Activated naive CD8-positive, alpha-beta T cell treated with anti-CD3 and anti-CD28 coated beads, Interleukin-2, amount 10 ng/mL, durations not matched to agents 7 days and 5 days (primary cell): ENCODE measurements at regions not wholly inside any gene's neighbourhood (a gene's known extent, or its start where the extent isn't known, plus 50 kb on each side); places are given as distances from the start of the nearest gene placed in this dataset.

Source experiments
- ATAC-seq: fragments of 150-1000 bp; cut with Tn5 transposase; one replicate; pipeline ENCODE4 v1.10.0; 2021; ENCODE audit warnings: low read depth, moderate library complexity
- POLR2A ChIA-PET: fragments of 350-600 bp; sonication (Branson Sonifier 250); formaldehyde crosslinking; loops from one replicate; lab custom pipeline; 2021; ENCODE audit warnings: antibody characterized with exemption; lab: Charles Lee
- DNase-seq: peaks from one replicate; pipeline ENCODE4 v3.0.0; 2021
- H3K27ac Mint-ChIP-seq: one replicate; pipeline ENCODE4 v1.8.0; 2022; ENCODE audit warnings: mild to moderate bottlenecking, mixed read lengths
- H3K27me3 Mint-ChIP-seq: one replicate; pipeline ENCODE4 v1.8.0; 2022; ENCODE audit warnings: mild to moderate bottlenecking, moderate library complexity, mixed read lengths
- H3K36me3 Mint-ChIP-seq: one replicate; pipeline ENCODE4 v1.8.0; 2021; ENCODE audit warnings: mild to moderate bottlenecking, mixed read lengths
- H3K4me1 Mint-ChIP-seq: one replicate; pipeline ENCODE4 v1.8.0; 2021; ENCODE audit warnings: mixed read lengths
- H3K4me3 Mint-ChIP-seq: one replicate; pipeline ENCODE4 v1.8.0; 2022; ENCODE audit warnings: mild to moderate bottlenecking, moderate library complexity, mixed read lengths
- H3K9me3 Mint-ChIP-seq: one replicate; pipeline ENCODE4 v1.8.0; 2021; ENCODE audit warnings: mixed read lengths

- POLR2A ChIA-PET, result no interaction called here
- no peaks in the 10 kb centered on the region for H3K27me3 Mint-ChIP-seq
- H3K9me3 Mint-ChIP-seq, result peaks cover 1% of the 10 kb centered on the region
- no peak overlapping the region for H3K4me3 Mint-ChIP-seq
- H3K27ac Mint-ChIP-seq, result no peak overlapping the region
- no peak for DNase-seq
- H3K36me3 Mint-ChIP-seq, result no peaks in the 10 kb centered on the region
- peak; percentile 54 for ATAC-seq
- H3K4me1 Mint-ChIP-seq, result peaks cover 2% of the 10 kb centered on the region
Observed at GRCh38 chr2:12326449-12327190, 390.1 kb upstream of the TRIB2 start.

- Mint-ChIP-seq H3K36me3 (no peaks in the 10 kb centered on the region), H3K27me3 (peaks cover 10% of the 10 kb centered on the region), H3K9me3 (peaks cover 3% of the 10 kb centered on the region), H3K4me3 (no peak overlapping the region), H3K4me1 (peaks cover 7% of the 10 kb centered on the region), H3K27ac (no peak overlapping the region)
- no peak for ATAC-seq
- POLR2A ChIA-PET, result no interaction called here
- no peak for DNase-seq
Observed at GRCh38 chr2:12330916-12331315, 385.8 kb upstream of the TRIB2 start.

- peaks cover 7% of the 10 kb centered on the region for H3K4me1 Mint-ChIP-seq
- DNase-seq (no peak), ATAC-seq (no peak)
- peaks cover 3% of the 10 kb centered on the region for H3K9me3 Mint-ChIP-seq
- no peak overlapping the region for H3K27ac Mint-ChIP-seq
- H3K36me3 Mint-ChIP-seq, result no peaks in the 10 kb centered on the region
- H3K4me3 Mint-ChIP-seq, result no peak overlapping the region
- POLR2A ChIA-PET, result no interaction called here
- peaks cover 10% of the 10 kb centered on the region for H3K27me3 Mint-ChIP-seq
Observed at GRCh38 chr2:12331698-12332097, 385.0 kb upstream of the TRIB2 start.

GRCh38 chr2:12333293-12333692 lies 383.4 kb upstream of the TRIB2 start:
- Mint-ChIP-seq H3K36me3 (peaks cover 6% of the 10 kb centered on the region), H3K27me3 (peaks cover 13% of the 10 kb centered on the region), H3K27ac (no peak overlapping the region), H3K4me3 (no peak overlapping the region), H3K9me3 (peaks cover 3% of the 10 kb centered on the region), H3K4me1 (peaks cover 7% of the 10 kb centered on the region)
- ATAC-seq (no peak), DNase-seq (no peak)
- POLR2A ChIA-PET, result no interaction called here

GRCh38 chr2:12334412-12334966 lies 382.2 kb upstream of the TRIB2 start:
- Mint-ChIP-seq H3K9me3 (peaks cover 1% of the 10 kb centered on the region), H3K27me3 (peaks cover 13% of the 10 kb centered on the region), H3K36me3 (peaks cover 6% of the 10 kb centered on the region), H3K27ac (no peak overlapping the region), H3K4me1 (peaks cover 7% of the 10 kb centered on the region), H3K4me3 (no peak overlapping the region)
- POLR2A ChIA-PET, result no interaction called here
- DNase-seq (no peak), ATAC-seq (no peak)

- Mint-ChIP-seq H3K36me3 (peaks cover 6% of the 10 kb centered on the region), H3K9me3 (peaks cover 1% of the 10 kb centered on the region), H3K4me1 (peaks cover 7% of the 10 kb centered on the region), H3K27ac (no peak overlapping the region), H3K27me3 (peaks cover 13% of the 10 kb centered on the region), H3K4me3 (no peak overlapping the region)
- POLR2A ChIA-PET, result no interaction called here
- ATAC-seq (no peak), DNase-seq (no peak)
Observed at GRCh38 chr2:12335131-12335530, 381.6 kb upstream of the TRIB2 start.

- ATAC-seq, result no peak
- peaks cover 1% of the 10 kb centered on the region for H3K9me3 Mint-ChIP-seq
- peaks cover 7% of the 10 kb centered on the region for H3K4me1 Mint-ChIP-seq
- no peak overlapping the region for H3K4me3 Mint-ChIP-seq
- peaks cover 6% of the 10 kb centered on the region for H3K36me3 Mint-ChIP-seq
- POLR2A ChIA-PET, result no interaction called here
- H3K27ac Mint-ChIP-seq, result no peak overlapping the region
- H3K27me3 Mint-ChIP-seq, result peaks cover 13% of the 10 kb centered on the region
- no peak for DNase-seq
Observed at GRCh38 chr2:12335995-12336394, 380.7 kb upstream of the TRIB2 start.

GRCh38 chr2:12338946-12339697 lies 377.6 kb upstream of the TRIB2 start:
- POLR2A ChIA-PET, result no interaction called here
- DNase-seq, result no peak
- Mint-ChIP-seq H3K27ac (no peak overlapping the region), H3K9me3 (peaks cover 8% of the 10 kb centered on the region), H3K36me3 (peaks cover 6% of the 10 kb centered on the region), H3K27me3 (peaks cover 10% of the 10 kb centered on the region), H3K4me3 (no peak overlapping the region), H3K4me1 (peaks cover 7% of the 10 kb centered on the region)
- ATAC-seq, result no peak

- POLR2A ChIA-PET, result no interaction called here
- Mint-ChIP-seq H3K36me3 (peaks cover 6% of the 10 kb centered on the region), H3K4me3 (no peak overlapping the region), H3K27ac (no peak overlapping the region), H3K27me3 (peaks cover 3% of the 10 kb centered on the region), H3K4me1 (no peaks in the 10 kb centered on the region), H3K9me3 (peaks cover 10% of the 10 kb centered on the region)
- ATAC-seq, result no peak
- no peak for DNase-seq
Observed at GRCh38 chr2:12340164-12340563, 376.6 kb upstream of the TRIB2 start.

GRCh38 chr2:12341215-12341614 lies 375.5 kb upstream of the TRIB2 start:
- Mint-ChIP-seq H3K4me1 (no peaks in the 10 kb centered on the region), H3K4me3 (no peak overlapping the region), H3K9me3 (peaks cover 11% of the 10 kb centered on the region), H3K36me3 (peaks cover 6% of the 10 kb centered on the region), H3K27me3 (peaks cover 3% of the 10 kb centered on the region), H3K27ac (no peak overlapping the region)
- no peak for DNase-seq
- POLR2A ChIA-PET, result no interaction called here
- ATAC-seq, result no peak

GRCh38 chr2:12341920-12342319 lies 374.8 kb upstream of the TRIB2 start:
- no peak overlapping the region for H3K4me3 Mint-ChIP-seq
- ATAC-seq (no peak), DNase-seq (no peak)
- POLR2A ChIA-PET, result no interaction called here
- peaks cover 6% of the 10 kb centered on the region for H3K36me3 Mint-ChIP-seq
- H3K9me3 Mint-ChIP-seq, result peaks cover 11% of the 10 kb centered on the region
- no peak overlapping the region for H3K27ac Mint-ChIP-seq
- peaks cover 3% of the 10 kb centered on the region for H3K27me3 Mint-ChIP-seq
- H3K4me1 Mint-ChIP-seq, result no peaks in the 10 kb centered on the region

- no peak for DNase-seq
- no peak overlapping the region for H3K4me3 Mint-ChIP-seq
- H3K27me3 Mint-ChIP-seq, result no peaks in the 10 kb centered on the region
- POLR2A ChIA-PET, result no interaction called here
- no peaks in the 10 kb centered on the region for H3K4me1 Mint-ChIP-seq
- no peak for ATAC-seq
- no peak overlapping the region for H3K27ac Mint-ChIP-seq
- peaks cover 11% of the 10 kb centered on the region for H3K9me3 Mint-ChIP-seq
- peaks cover 2% of the 10 kb centered on the region for H3K36me3 Mint-ChIP-seq
Observed at GRCh38 chr2:12343141-12343540, 373.6 kb upstream of the TRIB2 start.

- no peak for ATAC-seq
- Mint-ChIP-seq H3K4me3 (no peak overlapping the region), H3K27me3 (peaks cover 2% of the 10 kb centered on the region), H3K9me3 (peaks cover 8% of the 10 kb centered on the region), H3K27ac (no peak overlapping the region), H3K36me3 (peaks cover 2% of the 10 kb centered on the region), H3K4me1 (no peaks in the 10 kb centered on the region)
- no peak for DNase-seq
- POLR2A ChIA-PET, result no interaction called here
Observed at GRCh38 chr2:12347066-12347493, 369.7 kb upstream of the TRIB2 start.

GRCh38 chr2:12348216-12348615 lies 368.5 kb upstream of the TRIB2 start:
- Mint-ChIP-seq H3K27me3 (peaks cover 2% of the 10 kb centered on the region), H3K36me3 (peaks cover 2% of the 10 kb centered on the region), H3K9me3 (peaks cover 3% of the 10 kb centered on the region), H3K4me3 (no peak overlapping the region), H3K27ac (no peak overlapping the region), H3K4me1 (no peaks in the 10 kb centered on the region)
- POLR2A ChIA-PET, result no interaction called here
- DNase-seq (no peak), ATAC-seq (no peak)
